Hematopoietic multipotent progenitor cell treated with erythropoietin and hydrocortisone succinate and interleukin-3 and kit ligand, for 6 days (in vitro differentiated cells): ENCODE measurements at regions not wholly inside any gene's neighbourhood (a gene's known extent, or its start where the extent isn't known, plus 50 kb on each side); places are given as distances from the start of the nearest gene placed in this dataset.
A peak's percentile ranks its signal among the peaks of the same experiment; 100 is the strongest.
"Not testable (repeated sequence)": the region's sequence is repeated elsewhere in the genome, so short reads cannot be mapped to it uniquely, and the experiment has no call there.

Experiments
- DNase-seq: peaks from one replicate; pipeline ENCODE4 v3.0.0-alpha.2; 2015

DNA sequence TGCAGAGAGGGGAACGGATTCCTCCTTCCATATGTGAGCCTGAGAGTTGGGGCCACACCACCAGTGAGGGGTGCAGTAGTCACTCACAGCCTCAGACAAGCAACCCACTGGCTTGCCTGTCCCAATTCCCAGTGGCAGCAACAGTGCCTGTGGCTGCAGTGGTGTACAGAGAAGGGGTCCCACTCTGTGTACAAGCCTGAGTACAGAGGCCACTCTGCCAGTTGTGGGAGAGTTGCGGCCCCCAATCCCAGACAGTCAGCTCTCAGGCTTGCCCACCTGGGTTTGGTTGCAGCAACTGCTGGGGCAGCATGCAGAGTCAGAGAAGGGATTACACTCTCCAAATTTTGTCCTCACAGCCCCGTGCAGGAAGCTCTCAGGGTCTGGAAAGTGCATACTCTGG is 133.2 kb upstream of the RFX3 start:
- DNase-seq, result no peak

DNA sequence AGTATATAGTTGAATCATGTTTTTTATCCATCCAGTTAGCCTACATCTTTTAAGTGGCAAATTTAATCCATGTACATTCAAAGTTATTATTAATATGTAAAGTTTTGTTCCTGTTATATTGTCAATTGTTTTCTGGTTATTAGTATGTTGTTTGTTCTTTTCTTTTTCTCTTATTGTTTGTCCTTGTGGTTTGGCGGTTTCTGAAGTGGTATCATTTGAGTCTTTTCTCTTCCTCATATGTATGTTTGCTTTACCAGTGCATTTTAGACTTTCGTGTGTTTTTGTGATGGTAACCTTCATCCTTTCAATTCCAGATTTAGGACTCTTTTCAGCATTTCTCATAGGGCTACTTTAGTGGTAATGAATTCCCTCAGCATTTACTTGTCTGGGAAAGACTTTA is 130.4 kb upstream of the RFX3 start:
- no peak for DNase-seq

DNA sequence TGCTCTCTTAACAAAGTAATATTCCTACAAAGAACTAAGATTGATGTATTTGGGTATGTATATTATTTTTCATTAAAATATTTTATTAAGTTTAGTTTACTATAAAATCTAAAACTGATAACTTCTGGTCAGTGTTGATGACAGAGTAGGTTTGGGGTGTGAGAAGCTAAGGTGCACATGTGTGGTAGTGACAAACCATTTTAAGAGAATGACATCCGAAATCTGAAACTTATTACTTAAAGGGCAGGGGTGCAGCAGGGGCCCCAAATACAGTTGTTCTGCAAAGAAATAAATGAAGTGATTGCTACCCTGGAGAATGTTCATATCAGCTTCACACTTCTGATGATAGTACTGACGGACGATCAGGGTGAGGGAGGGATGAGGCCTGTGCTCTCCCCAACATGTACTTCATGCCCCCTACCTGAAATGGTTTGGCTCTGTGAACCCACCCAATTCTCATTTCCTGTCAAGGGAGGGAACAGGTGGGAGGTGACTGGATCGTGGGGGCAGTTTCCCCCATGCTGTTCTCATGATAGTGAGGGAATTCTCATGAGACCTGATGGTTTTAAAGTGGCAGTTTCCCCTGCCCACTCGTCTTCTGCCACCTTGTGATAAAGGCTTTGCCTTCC is 125.3 kb upstream of the RFX3 start:
- peak; percentile 7 for DNase-seq

DNA sequence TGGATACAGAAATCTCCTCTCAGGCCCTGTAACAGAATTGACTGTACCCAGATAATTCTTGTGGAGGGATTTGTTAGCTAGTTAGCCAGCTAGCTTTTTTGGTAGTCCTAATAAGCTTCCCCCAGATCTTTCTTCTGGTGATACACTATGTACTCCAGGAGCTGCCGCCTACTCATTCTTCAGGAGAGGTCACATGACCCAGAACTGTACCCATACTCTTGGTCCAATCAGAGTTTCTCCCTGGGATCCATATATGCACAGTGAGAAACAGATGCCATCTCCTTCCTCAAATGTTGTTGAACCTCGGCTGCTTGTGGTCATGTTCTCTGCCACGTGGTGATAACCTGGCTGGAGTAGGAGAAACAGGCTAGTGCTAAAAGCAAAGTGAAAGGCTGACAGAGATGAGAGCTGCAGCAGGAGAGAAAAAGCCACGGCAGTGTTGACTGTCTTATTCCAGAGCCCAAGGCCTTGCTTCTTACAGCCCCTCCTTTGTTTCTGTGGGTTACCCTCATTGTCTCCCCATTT is 123.0 kb upstream of the RFX3 start:
- DNase-seq, result peak; percentile 10

DNA sequence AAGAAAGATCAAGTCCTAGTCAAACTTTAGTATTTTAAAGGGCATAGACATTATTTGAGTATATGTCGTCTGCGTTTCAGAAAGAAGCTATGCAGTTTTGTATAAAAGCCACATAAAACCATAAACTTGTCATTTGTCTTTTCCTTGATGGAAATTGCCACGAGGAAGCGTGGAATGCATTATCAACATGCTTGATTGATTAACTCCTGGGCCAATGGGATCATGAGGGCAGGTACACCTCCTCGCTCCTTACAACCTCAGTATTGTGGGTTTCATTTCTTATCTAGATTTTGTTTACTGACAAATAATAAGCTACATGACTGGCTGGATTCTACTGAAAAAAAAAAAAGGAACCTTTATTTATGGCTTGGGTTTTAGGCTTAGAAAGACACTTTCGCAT is 122.5 kb upstream of the RFX3 start:
- no peak for DNase-seq

DNA sequence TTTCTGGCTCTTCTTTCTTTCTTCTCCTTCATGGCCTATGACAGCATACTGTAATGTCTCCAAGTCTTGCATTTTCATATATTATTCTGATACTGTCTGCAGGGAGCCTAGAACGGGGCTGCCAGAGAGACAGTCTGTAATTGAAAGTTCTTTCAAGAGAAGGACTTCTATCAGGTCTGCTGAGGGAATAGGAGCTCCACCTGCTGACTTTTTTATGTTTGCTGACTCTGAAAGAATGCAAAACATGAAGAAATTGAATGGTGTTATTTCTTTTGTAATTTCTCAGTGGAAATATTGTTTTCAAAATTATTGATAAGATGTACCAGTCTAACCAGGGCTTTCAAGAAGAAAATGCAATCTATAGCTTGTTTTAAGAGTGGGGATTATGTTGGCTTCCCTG is 121.9 kb upstream of the RFX3 start:
- DNase-seq, result peak; percentile 11

DNA sequence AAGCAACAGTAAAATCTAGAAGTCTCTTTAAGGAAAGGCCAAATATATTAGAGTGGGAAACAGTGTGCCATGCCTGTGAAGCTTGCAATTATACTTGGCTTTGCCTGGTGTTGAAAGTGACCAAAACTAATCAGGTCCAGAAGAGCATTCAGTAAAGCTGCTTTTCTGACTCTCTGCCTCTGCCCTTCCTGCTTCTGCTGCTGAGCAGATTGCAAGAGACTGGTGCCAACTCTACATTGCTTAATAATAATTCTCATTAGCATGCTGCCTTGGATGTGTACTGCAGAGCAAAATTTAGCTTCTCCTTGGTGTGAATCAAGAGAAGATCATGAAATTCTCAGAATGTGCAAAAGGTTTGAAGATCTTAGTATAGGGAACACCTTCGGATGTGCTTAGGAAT is 120.4 kb upstream of the RFX3 start:
- DNase-seq, result no peak

DNA sequence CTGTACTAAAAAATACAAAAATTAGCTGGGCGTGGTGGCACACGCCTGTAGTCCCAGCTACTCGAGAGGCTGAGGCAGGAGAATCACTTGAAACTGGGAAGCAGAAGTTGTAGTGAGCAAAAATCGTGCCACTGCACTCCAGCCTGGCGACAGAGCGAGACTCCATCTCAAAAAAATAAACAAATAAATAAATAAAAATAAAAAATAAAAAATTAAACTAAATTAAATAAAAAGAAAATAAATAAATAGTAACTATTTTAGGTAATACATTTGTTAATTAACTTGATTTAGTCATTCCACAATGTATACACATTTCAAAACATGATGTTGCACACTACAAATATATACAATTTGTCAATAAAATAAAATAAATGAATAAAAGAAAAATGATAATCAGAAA is 116.3 kb upstream of the RFX3 start:
- DNase-seq, result not testable (repeated sequence)

DNA sequence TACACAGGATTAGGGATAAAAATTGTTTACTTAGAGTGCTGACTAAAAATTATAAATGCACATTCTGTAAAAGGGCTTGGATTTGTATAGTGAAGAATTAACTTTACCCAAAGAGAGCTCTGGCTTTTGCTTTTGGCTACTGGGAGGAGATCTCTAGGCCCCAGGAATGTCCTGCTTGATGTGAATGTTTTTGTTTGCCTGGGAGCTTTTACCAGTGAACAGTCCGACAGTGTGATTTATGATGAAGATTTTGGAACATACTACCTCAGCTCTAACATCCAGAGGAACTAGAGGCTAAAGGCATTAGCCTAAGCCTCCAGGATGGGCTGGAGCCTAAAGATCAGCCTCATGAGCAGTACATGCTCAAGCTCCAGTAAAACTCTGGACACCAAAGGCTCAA is 103.7 kb upstream of the RFX3 start:
- DNase-seq, result no peak

DNA sequence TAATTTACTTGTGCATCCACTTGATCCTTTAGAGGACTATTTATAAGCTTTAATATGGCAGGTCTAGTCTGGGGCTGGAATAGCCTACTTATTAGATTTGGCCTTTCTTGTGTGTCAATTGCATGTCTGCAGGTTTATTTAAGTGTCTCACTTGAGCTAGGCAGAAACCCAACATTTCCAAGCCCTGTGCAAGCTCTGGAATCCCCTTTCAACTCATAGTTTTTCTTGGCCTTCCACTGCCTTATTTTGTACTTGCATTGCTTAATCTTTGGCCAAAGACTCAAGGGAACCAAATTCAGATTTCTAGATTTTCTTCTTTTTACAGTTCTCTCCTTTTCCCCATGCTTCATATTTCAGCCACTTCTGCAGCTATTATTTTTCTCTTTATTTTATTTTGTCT is 102.4 kb upstream of the RFX3 start:
- DNase-seq, result no peak

DNA sequence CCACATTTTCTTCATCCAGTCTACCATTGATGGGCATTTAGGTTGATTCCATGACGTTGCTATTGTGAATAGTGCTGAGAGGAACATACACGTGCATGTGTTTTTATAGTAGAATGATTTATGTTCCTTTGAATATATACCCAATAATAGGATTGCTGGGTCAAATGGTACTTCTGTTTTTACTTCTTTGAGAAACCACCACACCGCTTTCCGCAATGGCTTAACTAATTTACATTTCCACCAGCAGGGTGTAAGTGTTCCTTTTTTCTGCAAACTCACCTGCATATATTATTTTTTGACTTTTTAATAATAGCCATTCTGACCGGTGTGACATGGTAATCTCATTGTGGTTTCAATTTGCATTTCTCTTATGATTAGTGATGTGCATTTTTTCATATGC is 82.2 kb upstream of the RFX3 start:
- DNase-seq, result no peak

DNA sequence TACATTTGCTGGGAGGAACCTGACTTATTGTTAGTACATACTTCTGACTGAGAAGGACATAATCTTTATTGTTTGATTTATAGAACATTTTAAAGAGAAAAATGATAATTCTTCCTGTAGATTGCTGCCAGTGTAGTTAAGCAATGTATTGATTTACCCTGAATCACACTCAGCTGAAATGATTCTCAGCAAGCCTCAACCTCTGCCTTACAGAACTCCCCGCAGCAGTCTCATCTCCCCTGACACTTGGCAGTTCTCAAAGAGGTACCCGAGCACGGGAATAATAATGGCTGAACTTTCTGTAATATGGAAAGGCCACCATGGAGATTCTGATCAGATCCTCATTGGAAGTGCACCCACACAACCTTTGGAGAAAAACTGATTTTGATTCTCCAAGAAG is 74.9 kb upstream of the RFX3 start:
- no peak for DNase-seq

DNA sequence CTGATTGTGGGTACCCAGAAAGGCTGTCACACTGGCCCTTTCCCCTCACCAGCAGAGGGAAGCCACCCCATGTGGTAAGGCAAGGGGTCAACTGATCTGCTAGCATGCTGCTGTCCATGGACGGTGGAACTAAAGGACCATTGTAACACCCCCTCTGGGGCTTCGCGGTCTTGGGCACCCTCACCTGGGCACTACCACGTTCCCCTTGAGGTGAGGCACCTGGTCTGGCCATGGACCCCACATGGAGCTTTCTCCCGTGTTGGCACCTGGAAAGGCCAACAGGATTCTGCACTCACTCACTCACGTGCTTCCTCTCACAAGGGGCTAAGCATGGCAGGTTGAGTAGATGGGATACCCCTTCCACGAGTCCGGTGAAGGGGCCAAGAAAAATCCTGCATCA is 72.0 kb upstream of the RFX3 start:
- DNase-seq, result no peak

DNA sequence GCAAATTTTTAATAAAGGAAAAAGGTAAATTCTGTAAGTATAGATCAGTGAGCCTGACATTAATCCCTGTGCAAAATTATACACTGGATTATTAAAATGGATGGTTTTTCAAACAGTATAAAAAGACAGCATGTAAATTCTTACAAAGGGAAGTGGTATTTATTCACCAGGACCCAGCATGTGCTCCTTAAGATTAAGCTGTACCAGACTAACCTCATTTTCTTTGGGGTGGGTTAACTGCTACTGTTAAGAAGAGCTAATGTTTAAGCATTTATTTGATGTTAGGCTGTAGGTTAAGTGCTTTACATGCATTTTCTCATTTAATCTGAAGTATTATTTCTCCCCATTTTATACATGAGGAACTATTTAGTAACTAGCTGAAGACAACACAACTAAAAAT is 60.3 kb upstream of the RFX3 start:
- no peak for DNase-seq

DNA sequence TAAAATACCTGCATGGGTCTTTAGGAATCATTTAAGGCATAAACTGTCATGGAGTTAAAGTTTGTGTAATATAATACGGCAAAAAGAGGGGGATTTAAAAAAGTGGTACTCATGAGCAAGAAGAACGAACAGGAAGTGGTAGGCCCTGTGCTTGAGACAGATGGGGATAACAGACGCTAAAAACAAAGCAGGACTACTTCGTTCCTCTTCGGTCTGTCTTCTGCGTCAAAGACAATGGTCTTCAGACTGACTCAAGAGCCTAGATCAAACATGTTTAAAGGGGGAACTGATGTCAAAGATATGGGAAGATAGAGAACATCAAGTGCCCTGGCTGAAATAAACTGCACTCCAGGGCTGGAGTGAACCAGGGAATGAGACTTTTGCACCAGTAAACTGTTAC is 59.8 kb upstream of the RFX3 start:
- DNase-seq, result peak; percentile 28

DNA sequence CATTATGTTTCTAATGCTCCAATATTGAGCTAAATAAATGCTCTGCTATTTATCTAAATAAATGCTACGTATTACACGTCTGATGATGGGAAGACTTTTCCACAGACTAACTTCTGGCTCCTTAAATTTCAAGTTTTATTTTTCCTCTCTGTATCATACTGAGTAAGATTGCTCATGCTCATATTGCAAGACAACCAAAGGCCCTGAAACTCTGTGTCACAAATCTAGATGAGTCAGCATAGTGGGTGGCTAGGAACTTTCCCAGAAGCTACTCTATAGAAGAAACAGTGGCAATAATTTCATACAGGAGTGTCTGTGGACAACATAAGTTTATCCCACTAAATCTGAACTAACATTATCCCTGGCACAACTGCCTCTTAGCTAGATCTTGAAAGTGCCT is 53.0 kb upstream of the RFX3 start:
- DNase-seq, result no peak

DNA sequence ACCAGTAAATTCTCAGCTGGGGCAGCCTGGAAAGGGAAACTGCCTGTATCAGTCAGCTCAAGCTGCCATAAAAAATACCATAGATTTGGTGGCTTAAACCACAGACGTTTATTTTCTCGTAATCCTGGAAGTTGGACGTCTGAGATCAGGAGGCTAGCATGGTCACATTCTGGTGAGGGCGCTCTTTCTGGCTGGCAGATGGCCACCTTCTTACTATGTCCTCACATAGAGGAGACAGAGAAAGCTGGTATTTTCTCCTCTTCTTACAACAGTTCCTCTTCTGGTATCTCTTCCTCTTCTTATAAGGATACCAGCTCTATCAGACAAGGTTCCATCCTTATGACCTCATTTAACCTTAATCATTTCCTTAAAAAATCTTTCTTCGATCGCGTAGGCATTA is 50.5 kb upstream of the RFX3 start:
- peak; percentile 62 for DNase-seq

DNA sequence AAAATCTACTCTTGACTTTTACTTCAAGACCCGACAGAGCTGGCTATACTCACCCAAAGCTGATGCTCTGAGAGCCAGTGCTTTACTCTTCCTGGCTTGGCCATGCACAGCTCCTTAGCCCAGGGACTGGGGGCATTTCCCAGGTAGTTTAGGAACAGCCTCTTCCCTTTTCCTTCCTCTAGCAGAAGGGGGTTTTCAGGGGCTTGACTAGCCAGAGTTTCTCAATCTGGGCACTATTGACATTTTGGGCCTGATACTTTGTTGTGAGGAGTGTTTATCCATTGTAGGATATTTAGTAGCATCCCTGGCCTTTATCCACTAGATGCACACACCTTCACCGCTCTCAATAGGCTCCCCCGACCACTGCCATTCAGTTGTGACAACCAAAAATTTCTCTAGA is 50.0 kb upstream of the RFX3 start:
- DNase-seq, result no peak
